HG02852 (cell line): ENCODE measurements at regions not wholly inside any gene's neighbourhood (a gene's known extent, or its start where the extent isn't known, plus 50 kb on each side); places are given as distances from the start of the nearest gene placed in this dataset.

ENCODE experiments used
- ATAC-seq: cut with Tn5 transposase; IDR thresholded peaks from one replicate; pipeline ENCODE4 v1.9.1; 2021; ENCODE audit warnings: mild to moderate bottlenecking, moderate library complexity; ENCODE audit not compliant: unreplicated experiment

DNA sequence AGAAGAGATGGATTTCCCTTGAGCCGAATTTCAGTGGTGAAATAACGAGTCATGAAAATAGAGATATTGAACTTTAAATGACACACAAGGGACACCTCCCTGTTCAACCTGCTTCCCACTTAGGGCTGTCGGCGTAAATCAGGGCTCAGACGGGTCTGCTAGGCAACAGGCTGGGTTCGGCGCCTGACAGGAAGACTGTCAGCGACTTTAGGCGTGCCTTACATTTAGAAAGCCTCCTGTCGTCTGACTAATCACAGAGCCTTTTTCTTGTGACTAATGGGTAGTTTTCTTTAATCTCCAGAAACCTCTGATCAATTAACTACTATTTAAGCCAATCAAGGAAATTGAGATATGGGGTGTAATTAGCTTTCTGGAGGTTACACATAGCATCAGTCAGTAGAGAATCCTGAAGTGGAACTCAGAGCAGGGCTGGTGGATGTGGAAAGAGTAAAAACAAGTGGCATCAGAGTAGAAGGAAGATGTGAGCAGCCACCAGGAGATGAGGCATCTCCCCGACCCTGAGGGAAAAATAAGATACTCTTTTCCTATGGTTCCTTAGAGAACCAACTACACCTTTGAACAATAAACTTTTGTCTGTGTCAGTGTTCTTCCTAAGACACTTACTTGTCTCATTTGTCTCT, 86.2 kb upstream of the HS3ST1 start:
- no peak for ATAC-seq

DNA sequence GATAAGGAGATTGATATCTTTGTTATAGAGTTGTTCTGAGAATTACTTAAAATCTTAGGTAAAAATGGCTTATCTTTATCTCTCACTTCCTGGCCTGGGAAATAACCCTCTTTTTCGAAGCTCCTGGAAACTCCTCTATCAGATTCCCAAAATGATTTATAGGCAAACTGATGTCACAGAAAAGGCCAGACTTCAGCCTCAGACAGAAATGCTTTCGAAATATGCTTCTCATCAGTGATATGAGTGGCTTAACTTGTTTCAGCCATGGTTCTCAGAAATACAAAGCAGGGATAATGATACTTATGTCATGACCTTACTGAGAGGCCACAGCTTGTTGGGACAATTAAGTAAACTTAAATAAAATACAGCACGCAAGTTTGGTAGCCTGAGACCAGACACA, 85.3 kb upstream of the HS3ST1 start:
- ATAC-seq: no peak

DNA sequence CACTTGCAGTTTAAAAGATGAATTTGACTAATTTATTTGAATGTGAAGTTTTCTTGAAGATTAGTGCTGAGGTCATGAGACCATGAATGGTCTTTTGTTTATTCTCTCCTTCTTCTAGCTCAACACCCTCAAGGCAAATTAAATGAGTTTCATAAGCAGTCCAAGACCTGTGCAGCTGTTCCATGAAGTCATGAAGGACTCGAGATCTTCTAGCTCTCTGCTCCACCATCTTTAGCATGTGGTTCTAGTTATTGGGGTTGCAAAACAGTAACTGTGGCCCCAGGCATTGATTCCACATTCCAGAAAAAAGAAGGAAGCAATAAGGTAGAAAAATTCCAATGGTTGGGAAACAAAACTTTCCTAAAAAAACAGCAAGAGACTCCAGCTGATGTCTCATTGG, 84.2 kb upstream of the HS3ST1 start:
- no peak for ATAC-seq

DNA sequence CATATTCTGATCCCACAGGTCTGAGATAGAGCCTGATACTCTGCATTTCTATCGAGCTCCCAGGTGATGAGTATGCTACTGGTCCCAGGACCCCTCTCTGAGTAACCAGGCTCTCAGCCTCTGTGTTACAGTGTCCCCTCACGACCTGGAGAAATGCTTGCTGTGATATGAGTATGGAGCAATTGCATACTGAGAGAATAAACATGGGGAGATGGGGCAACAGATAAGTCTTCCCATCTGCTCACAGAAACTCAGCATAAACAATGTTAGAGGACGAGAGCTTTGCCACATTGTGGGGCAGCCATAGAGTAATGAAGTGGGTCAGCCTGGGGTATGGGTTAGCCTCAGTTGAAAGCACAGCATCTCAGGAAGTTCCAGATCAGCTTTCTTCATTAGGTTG, 82.6 kb upstream of the HS3ST1 start:
- ATAC-seq: no peak

DNA sequence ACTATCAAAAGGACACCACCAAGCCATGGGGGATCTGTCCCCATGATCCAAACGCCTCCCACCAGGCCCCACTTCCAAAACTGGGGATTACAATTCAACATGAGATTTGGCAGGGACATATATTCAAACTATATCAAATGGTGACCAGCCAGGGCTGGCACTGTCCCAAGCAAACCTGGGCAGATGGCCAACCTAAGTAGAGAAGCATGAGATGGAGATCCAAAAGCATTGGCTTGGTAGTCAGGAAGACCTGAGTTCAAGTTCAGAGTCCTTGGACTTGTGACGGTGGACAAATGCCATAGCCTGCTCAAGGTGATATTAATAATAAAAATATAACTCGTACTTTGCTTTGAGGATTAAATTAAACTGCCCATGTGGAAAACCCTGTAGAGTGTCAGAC, 79.2 kb upstream of the HS3ST1 start:
- ATAC-seq: no peak

DNA sequence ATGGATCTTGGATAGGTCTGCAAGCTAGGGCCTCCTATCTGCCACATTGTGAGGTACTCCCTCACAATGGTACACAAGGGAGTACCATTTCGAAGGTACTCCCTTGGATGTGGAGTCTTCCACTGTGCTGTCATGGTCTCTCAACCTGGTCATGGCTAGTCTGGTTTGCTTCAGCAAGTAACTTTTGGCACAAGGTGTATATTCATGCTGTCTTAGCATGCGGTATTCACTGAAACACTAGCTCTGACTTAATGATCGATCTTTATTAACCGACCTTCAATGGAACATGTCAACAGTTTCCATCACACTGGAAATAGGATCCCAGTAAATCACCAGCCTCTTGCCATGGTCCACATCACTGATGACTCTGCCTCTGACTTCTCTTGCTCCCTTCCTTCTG, 77.5 kb upstream of the HS3ST1 start:
- no peak for ATAC-seq

DNA sequence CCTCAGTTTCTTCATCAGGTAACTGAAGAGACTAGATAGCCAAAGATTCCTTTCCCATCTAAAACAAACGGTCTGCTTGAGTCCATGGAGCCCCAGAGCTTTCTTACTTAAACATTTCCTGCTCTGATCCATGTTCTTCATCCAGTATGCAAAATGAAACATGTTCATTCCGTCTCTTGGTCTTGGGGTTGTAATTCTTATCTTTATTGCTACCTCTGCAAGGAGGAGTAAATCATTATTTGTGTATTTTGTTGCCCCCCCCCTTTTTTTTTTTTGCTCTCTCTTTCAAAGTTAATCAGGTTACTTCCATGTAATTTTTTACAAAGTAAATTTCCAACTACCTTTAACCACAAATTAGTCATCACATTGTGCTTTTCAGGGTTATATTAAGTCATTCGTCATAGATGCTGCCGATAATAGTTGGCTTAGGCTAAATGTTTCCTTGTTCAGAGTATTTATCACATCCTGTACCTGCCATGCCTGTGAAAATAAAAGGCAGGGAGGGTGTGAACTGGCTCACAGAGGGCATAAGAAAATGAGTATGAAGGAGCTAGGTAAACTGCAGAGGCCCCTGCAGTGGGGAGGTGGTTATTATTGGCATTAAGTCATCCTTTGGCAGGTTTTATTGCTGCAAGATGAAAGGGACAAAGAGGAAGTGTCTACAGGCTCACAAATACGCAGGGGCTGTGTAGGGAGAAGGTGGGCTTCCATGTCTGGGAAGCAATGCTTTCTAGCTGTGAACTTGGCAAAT, 76.7 kb upstream of the HS3ST1 start:
- no peak for ATAC-seq

DNA sequence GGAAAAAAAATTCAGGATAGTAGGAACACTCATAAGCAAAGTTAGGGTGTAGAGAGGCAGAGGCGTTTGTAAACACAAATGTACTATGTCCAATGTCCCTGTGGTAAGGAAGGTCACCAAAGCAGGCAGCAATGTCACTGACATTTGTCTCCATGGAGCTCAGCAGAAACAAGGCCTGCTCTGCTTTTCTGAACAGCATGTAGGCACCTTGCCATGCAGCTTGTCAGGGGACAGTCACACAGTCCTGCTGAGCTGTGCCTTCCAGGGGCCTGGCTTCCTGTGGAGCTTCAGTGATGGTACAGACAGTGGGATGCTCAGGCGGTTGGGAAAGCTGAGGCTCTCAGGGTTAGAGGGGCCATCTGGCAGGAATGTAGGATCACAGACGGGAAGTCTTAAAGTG, 74.5 kb upstream of the HS3ST1 start:
- no peak for ATAC-seq

DNA sequence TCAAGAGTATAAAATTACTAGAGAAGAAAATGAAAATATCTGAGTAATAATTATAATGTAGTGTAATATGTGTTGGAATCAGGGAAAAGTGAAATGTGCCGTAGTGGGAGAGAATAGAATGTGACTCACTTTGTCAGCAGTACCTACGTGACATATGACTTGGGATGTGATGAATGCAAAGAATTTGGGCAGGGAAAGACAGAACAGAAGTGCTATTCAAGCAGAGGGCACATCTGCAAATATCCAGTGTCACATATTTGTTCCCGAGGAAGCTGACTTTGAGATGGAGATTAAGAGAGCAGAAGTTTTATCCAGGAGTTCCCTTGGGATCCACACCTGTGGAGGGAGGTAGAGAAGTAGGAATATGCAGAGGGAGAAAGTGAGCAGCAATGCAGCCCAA, 69.3 kb upstream of the HS3ST1 start:
- no peak for ATAC-seq

DNA sequence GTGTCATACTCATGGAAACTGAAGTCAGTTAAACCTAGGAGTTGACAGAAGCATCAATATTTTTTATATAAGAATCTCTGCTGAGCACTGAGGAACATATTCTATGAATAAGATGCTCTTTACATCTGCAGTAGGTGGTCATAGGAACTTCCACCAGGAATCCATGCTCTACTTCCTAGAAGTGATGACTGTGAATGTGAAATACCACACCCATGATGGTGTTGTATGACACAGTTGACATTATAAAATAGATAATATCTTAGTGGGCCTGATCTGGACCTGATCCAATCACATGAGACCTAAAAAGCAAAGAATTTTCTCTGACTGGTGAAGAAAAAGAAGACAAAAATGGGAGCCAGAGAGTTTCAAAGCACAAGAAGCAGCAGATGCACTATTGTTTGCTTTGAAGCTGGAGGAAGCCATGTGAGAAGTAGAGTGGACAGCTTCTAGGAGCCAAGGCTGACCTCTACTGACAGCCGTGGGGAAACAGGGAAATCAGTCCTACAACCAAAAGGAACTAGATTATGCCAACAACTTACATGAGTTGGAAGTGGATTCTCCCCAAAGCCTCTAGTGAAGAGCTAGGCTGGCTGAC, 68.6 kb upstream of the HS3ST1 start:
- no peak for ATAC-seq

DNA sequence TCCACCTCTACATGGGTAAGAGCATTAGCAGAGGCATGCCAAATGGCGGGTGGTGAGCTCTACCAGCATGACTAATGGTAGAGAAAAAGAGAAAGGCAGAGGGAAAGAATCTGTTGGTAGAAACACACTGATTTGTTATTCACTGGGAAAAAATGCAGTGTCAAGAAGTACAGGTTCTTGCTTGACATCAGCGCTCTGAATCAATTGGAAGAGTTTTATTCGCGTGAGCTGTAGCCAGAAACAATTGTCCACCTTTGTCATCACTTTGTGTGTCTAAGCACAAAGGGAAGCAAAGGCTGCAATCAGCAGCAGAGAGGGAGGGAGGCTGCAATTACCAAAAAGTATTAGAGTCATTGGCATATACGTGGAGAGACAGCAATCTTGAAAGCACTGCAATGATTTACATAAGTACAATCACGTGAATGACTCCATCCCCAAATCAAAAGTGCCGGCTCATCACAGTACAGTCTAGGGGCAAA, 67.7 kb upstream of the HS3ST1 start:
- ATAC-seq: no peak

DNA sequence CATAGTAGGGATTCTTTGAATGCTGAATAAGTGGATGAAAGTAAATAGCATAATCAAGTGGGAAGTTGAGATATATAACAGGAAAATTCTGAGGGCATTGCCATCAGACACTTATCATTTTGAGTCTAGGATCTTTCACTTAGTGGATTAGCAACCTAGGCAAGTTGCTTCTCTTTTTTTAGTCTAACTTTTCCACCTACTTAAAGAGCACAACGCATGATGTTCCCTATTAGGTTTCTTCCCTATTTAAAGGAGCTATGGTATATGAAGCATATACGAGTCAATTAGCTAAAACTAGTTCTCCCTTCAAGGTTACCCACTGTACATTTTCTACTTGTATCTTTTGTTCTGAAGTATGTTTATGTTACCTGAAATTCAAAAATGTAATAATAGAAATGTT, 67.1 kb upstream of the HS3ST1 start:
- no peak for ATAC-seq

DNA sequence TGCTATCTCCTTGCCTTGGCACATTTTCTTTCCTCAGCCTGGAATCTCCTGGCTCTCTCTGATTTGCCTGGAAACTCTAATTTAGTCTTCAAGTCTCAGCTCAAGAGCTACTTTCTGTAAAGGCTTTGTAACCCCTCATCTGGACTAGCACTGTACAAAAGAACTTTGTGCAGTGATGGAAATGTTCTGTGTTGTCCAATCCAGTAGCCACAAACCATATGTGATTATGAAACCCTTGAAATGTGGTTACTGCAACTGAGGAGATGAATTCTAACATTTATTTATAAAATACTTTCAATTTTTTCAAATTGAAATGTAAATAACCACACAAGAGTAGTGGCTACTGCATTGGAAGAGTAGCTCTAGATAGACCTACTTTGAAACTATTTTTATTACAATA, 66.6 kb upstream of the HS3ST1 start:
- no peak for ATAC-seq

DNA sequence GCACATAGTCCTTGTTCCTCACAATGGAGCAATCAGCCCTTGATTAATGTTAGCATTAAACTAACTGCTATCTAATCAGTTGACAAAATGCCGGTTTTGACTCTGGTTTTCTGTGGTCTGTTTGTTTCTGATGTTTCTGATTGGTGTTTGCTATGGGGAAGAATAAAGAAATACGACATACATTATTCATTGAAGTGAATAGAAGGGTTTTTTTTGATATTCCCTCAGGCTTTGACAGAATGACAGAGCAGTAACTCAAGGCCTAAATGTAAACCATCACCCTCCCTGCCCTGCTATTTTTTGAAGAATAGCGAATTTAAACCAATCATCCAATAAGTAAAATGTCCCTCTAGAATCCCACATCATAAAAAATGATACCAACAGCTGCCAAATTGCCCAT, 65.5 kb upstream of the HS3ST1 start:
- no peak for ATAC-seq

DNA sequence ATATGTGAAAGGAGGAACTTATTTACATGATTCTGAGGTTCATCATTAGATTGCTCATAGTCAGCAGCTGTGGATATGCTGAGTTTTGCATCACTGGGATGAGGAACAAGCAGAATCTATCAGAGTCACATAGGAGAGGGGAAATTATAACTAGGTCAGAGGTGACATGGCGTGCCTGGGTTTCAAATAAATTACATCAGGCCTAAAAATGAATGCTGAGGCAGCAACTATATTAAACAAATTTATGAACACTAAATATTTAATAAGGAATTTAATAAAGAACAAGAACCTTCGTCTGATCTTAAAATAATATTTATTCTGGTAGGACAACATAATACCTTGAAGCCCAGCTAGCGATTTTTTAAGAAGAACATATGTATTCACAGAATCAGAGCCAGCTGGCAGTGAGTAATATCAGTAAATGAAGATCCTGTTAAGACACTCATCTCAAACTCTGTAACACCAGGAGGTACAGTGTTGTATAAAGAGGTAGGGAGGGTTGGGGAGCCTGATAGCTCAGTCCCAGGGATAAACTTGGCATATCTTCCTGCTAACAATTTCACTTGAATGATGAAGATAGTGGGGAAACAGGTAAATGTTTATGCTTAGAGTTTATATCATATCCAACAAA, 60.9 kb upstream of the HS3ST1 start:
- ATAC-seq: peak; percentile 49

DNA sequence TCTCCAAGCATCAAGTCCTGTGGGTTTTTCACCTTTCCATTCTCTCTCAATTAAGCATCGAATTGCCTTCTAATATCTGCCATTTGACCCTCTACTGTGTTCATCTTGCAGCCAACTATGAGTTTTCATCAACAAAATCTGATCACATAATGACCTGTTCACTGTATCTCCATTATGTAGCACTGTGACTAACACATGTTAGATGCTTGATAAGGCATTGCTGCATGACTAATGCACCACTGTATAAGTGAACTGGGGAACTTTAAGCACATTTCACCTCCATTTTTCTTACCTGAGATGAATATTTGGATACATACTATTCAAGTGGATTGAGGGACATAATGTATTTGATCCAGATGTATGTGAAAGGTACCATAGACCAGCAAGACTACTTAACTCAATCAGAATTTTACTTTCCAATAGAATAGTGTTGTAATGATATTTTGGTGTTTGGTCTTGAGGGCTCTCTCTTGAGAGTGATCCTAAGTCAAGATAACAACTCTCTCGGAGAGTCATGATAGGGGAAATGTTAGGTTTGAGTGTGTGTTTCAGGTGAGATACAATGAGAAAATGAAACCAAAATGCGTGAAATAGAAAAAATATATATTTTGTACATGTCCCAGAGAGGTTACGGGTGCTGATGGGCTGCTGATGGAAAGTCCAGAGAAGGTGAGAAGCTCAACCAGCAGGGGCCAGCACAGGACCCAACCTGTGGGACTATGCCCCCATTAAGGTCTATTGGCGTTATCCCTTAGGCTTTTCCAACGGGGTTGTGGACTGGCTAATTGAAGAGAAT, 60.2 kb upstream of the HS3ST1 start:
- no peak for ATAC-seq

DNA sequence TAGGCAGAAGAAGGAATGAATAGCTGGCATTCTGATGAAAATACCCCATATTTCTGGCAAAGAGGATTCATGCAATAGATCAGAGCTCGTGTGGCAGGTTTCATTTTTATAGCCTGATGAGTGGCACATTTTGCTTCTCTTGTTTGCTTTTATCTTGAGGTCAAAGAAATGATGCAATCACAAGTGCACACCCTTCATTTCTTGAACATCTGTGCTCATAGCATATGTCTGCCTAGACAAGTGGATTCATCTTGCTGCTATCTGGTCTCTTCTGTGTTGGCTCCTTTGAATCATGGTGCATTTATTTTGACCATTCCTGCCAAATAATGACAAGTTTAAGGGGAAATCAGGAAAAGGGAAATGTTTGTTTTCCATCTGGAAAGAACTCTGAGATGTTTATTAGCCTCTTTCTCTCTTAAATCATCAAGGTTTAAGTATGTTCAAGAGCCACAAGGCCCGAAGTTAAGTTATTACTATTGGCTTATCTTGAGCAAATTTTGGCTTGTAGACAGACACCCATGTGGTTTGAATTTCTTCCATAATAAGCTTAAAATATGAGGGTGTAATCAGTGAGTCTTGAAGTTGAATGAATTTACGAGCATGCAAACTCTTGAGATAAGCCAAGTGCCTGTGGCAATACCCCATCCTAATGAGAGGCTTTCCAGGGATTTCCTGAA, 59.3 kb upstream of the HS3ST1 start:
- no peak for ATAC-seq

DNA sequence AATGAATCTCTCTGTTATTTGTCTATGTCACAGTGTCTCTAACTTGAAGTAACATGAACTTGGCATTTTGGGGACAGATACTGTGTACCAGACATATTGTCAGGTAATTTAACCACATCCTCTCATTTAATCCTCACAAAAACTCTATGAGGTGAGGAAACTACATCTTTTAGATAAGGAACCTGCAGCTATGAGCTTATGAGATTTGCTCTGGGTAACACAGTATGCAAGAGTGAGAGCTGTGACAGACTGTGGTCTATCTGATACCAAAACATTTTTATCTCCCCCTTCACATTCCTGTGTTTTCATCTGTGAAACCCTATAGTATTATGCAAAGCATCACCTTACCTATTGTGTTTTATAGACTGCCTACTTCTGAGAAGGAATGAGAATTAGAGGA, 58.4 kb upstream of the HS3ST1 start:
- ATAC-seq: peak; percentile 60

DNA sequence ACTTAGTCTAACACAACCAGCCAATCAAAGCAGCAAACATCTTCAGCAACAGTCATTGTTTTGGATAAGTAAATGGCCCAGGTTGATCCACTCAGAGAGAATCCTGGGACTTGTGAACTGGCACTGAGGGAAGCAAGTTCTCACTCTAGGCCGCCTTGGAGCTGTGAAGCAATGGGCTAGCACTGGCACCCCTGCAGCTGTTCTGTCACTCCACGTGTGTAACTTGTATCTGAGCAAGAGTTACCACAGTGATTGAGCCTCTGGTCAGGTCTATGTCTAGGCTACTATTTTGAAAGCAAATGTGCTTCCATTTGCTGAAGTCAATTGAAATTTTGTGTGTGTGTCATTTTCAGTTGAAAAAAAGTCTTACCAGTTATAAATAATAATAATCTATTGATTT, 57.2 kb upstream of the HS3ST1 start:
- no peak for ATAC-seq

DNA sequence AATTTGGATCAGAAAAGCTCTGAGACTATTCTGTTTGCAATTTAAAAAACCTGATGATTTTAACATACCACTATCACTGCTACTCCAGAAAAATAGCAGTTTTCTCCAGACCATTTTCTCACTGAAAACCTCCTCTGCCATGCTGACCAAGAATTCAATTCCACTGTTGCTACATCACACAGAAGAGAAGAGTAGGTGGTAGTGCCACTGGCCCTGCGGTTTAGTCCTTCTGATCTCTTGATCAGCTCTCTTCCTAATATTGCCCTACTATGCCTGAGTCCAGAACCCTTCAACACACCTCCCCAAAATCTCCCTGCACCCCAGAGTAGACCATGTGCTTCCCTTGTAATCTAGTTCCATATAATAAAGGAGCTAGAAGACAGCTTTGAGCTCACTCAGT, 55.8 kb upstream of the HS3ST1 start:
- no peak for ATAC-seq

DNA sequence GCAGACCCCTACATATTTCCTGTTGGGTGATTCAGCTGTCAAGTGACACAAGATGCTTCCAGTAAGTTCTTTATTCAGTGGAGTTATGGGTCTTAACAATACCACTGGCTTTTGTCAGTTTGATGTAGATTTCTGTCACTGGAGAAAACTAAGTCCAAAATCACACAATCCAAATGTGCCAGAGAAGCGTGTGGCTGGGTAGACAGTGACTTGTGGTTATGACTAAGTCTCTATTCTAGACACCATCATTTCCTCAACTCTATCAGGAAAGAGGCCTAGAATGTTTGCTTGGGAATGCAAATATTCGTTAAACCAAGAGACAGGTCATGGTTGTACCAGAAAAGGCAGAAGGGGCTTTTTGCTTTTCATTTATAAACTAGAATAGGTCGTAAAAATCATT, 54.4 kb upstream of the HS3ST1 start:
- no peak for ATAC-seq
